IMR-90 (cell line): ENCODE measurements at regions not wholly inside any gene's neighbourhood (a gene's known extent, or its start where the extent isn't known, plus 50 kb on each side); places are given as distances from the start of the nearest gene placed in this dataset. TPM values are rescaled to one million over a fixed set of nuclear protein-coding genes. Genes with fewer than 3 reads are reported as not detected.

Source experiments
- ATAC-seq: fragments of 200-7000 bp; cut with Tn5 transposase; 2 replicates; pipeline ENCODE4 v1.9.1; 2020; ENCODE audit warnings: low read depth, mild to moderate bottlenecking, moderate library complexity
- BruUV-seq: library from RNA; stranded (reverse); fragments of 400-500 nt; replicated peaks from 2 replicates; lab custom pipeline; 2021; lab: Mats Ljungman, UMichigan
- CTCF ChIA-PET: fragments of 300-600 bp; formaldehyde crosslinking; extraction: SDS; loops from one replicate; lab custom pipeline; 2021; ENCODE audit warnings: antibody characterized with exemption; lab: Yijun Ruan, JAX
- POLR2A ChIA-PET: fragments of 300-600 bp; sonication (Branson Sonifier 250); formaldehyde crosslinking; loops from one replicate; lab custom pipeline; 2022; ENCODE audit warnings: antibody characterized with exemption; ENCODE audit not compliant: unreplicated experiment; lab: Charles Lee
- DNase-seq: peaks from one replicate; pipeline ENCODE4 v3.0.0; 2013
- H2AFZ ChIP-seq: replicated peaks from 2 replicates; pipeline ENCODE3; 2013; ENCODE audit warnings: low read length, mild to moderate bottlenecking; ENCODE audit not compliant: poor library complexity
- H2AK5ac ChIP-seq: 2 replicates; pipeline ENCODE4 v1.6.1; 2013; ENCODE audit warnings: low read depth, low read length, inconsistent platforms
- H2AK9ac ChIP-seq: replicated peaks from 2 replicates; pipeline ENCODE3; 2013; ENCODE audit warnings: mild to moderate bottlenecking, low read depth, low read length, moderate library complexity; ENCODE audit not compliant: poor library complexity
- H2BK120ac ChIP-seq: 2 replicates; pipeline ENCODE4 v1.6.1; 2013; ENCODE audit warnings: low read depth, low read length, inconsistent platforms
- H2BK15ac ChIP-seq: 3 replicates; pipeline ENCODE4 v1.6.1; 2013; ENCODE audit warnings: low read depth, low read length, inconsistent platforms
- H2BK20ac ChIP-seq: 2 replicates; pipeline ENCODE4 v1.6.1; 2013; ENCODE audit warnings: low read depth, mild to moderate bottlenecking, inconsistent platforms, low read length, moderate library complexity
- H2BK5ac ChIP-seq: 2 replicates; pipeline ENCODE4 v1.6.1; 2013; ENCODE audit warnings: mild to moderate bottlenecking, low read depth, low read length, inconsistent platforms; ENCODE audit not compliant: poor library complexity, severe bottlenecking
- H3K14ac ChIP-seq: replicated peaks from 2 replicates; pipeline ENCODE4 v1.6.1; 2013; ENCODE audit warnings: low read depth, low read length, inconsistent platforms
- H3K18ac ChIP-seq: 2 replicates; pipeline ENCODE4 v1.6.1; 2013; ENCODE audit warnings: low read depth, low read length, control low read depth
- H3K23ac ChIP-seq: 2 replicates; pipeline ENCODE4 v1.6.1; 2013; ENCODE audit warnings: low read depth, low read length, inconsistent platforms
- H3K27ac ChIP-seq: 2 replicates; pipeline ENCODE4 v1.5.1; 2013; ENCODE audit warnings: mild to moderate bottlenecking, control low read depth, low read length; ENCODE audit not compliant: insufficient read depth
- H3K27me3 ChIP-seq: 2 replicates; pipeline ENCODE4 v1.6.1; 2013; ENCODE audit warnings: low read length; ENCODE audit not compliant: control insufficient read depth, insufficient read depth
- H3K36me3 ChIP-seq: 2 replicates; pipeline ENCODE4 v1.6.1; 2013; ENCODE audit warnings: low read length, mixed read lengths; ENCODE audit not compliant: control insufficient read depth, insufficient read depth
- H3K4ac ChIP-seq: 2 replicates; pipeline ENCODE4 v1.6.1; 2013; ENCODE audit warnings: low read depth, low read length, inconsistent platforms
- H3K4me1 ChIP-seq: 2 replicates; pipeline ENCODE4 v1.6.1; 2013; ENCODE audit warnings: low read length, mixed read lengths; ENCODE audit not compliant: control insufficient read depth, insufficient read depth
- H3K4me2 ChIP-seq: 2 replicates; pipeline ENCODE4 v1.6.1; 2013; ENCODE audit warnings: low read depth, mild to moderate bottlenecking, control low read depth, low read length, moderate library complexity
- H3K4me3 ChIP-seq: 2 replicates; pipeline ENCODE4 v1.5.1; 2013; ENCODE audit warnings: low read depth, mild to moderate bottlenecking, control low read depth, low read length, moderate library complexity; ENCODE audit not compliant: insufficient read depth
- H3K56ac ChIP-seq: 2 replicates; pipeline ENCODE4 v1.6.1; 2013; ENCODE audit warnings: low read length, inconsistent platforms; ENCODE audit not compliant: insufficient read depth; ENCODE audit errors: extremely low read depth
- H3K79me1 ChIP-seq, 2 experiments: 2 replicates each; pipeline ENCODE4 v1.6.1; 2013; ENCODE audit warnings: low read length in 2 of 2, inconsistent platforms in 1 of 2, low read depth in 1 of 2
- H3K9ac ChIP-seq: 2 replicates; pipeline ENCODE4 v1.6.1; 2013; ENCODE audit warnings: low read depth, low read length, control low read depth
- H3K9me1 ChIP-seq: 2 replicates; pipeline ENCODE4 v1.6.1; 2013; ENCODE audit warnings: low read length, inconsistent platforms; ENCODE audit not compliant: insufficient read depth
- H3K9me3 ChIP-seq: 2 replicates; pipeline ENCODE4 v1.6.1; 2013; ENCODE audit warnings: low read length; ENCODE audit not compliant: control insufficient read depth, insufficient read depth
- H4K20me1 ChIP-seq: 2 replicates; pipeline ENCODE4 v1.6.1; 2013; ENCODE audit warnings: low read length, inconsistent platforms; ENCODE audit not compliant: insufficient read depth
- H4K5ac ChIP-seq: 2 replicates; pipeline ENCODE4 v1.6.1; 2013; ENCODE audit warnings: mild to moderate bottlenecking, low read depth, low read length, control low read depth
- H4K8ac ChIP-seq, 2 experiments: 2 replicates each; pipeline ENCODE4 v1.6.1; 2013; ENCODE audit warnings: low read depth in 2 of 2, low read length in 2 of 2, control low read depth in 1 of 2, inconsistent platforms in 1 of 2
- H4K91ac ChIP-seq: 2 replicates; pipeline ENCODE4 v1.6.1; 2013; ENCODE audit warnings: low read depth, low read length, inconsistent platforms; ENCODE audit not compliant: insufficient read depth
- CHD1 ChIP-seq: IDR thresholded peaks from 2 replicates; pipeline ENCODE4 v1.6.1; 2012; ENCODE audit warnings: low read depth, low read length, improper control_type of control experiment
- CTCF ChIP-seq: conservative IDR thresholded peaks from 2 replicates; pipeline ENCODE4 v1.5.1; 2012; ENCODE audit warnings: mild to moderate bottlenecking, low read depth, low read length, improper control_type of control experiment
- FOS ChIP-seq: fragments of 150-350 bp; IDR thresholded peaks from 2 replicates; pipeline ENCODE4 v1.6.1; 2016; ENCODE audit warnings: low read depth, low read length
- MAFK ChIP-seq: IDR thresholded peaks from 2 replicates; pipeline ENCODE4 v1.6.1; 2012; ENCODE audit warnings: low read depth, low read length, improper control_type of control experiment
- NFE2L2 ChIP-seq: fragments of 150-350 bp; IDR thresholded peaks from 2 replicates; pipeline ENCODE4 v1.6.1; 2016; ENCODE audit warnings: low read depth, mild to moderate bottlenecking, low read length
- RAD21 ChIP-seq: IDR thresholded peaks from 2 replicates; pipeline ENCODE4 v1.6.1; 2012; ENCODE audit warnings: low read length, improper control_type of control experiment
- RCOR1 ChIP-seq: IDR thresholded peaks from 2 replicates; pipeline ENCODE4 v1.6.1; 2012; ENCODE audit warnings: mild to moderate bottlenecking, low read length, improper control_type of control experiment; ENCODE audit not compliant: insufficient replicate concordance
- USF2 ChIP-seq: fragments of 150-350 bp; IDR thresholded peaks from 2 replicates; pipeline ENCODE4 v1.6.1; 2017; ENCODE audit warnings: mild to moderate bottlenecking, antibody characterized with exemption, low read length, low read depth
- WGBS, 2 experiments: methylation state at CpG; one replicate each; pipeline versions ENCODE4 v1.1.5 to v1.1.7; 2013; ENCODE audit warnings: missing lambda C conversion rate in 2 of 2; ENCODE audit not compliant: insufficient read length in 1 of 2; ENCODE audit errors: extremely low coverage in 2 of 2; 5-methylcytosine and 5-hydroxymethylcytosine counted together
- dilution Hi-C: fragments of 300-500 bp; cut with HindIII; formaldehyde crosslinking; loops from one replicate; pipeline ENCODE4 v1.14.3; 2018; ENCODE audit warnings: low sequenced_read_pairs; ENCODE audit not compliant: unreplicated experiment
- in situ Hi-C: fragments of 300-500 bp; cut with MboI; formaldehyde crosslinking; loops from 3 replicates; pipeline ENCODE4 v1.14.3; 2019; ENCODE audit warnings: low sequenced_read_pairs, inconsistent platforms, mixed read lengths
- intact Hi-C: fragments of 100-400 bp; cut with micrococcal nuclease; formaldehyde crosslinking; loops from 2 replicates; pipeline ENCODE4 v1.10.0; 2022
- microRNA-seq, 2 experiments: library from miRNA; stranded (forward) in 1 of 2; unstranded in 1 of 2; fragments of 10-50 nt in 1 of 2; fragments of <30 nt in 1 of 2; gene quantifications in 1 of 2; microRNA quantifications in 1 of 2; one replicate each; pipeline versions ENCODE3 to v1.1.0; 2013 to 2020; ENCODE audit not compliant: insufficient read depth in 1 of 2, insufficient read length in 1 of 2, unreplicated experiment in 1 of 2
- small RNA-seq, 5 experiments: library from RNA; depleted of rRNA; stranded (forward); fragments of <200 nt; gene quantifications; one replicate each; pipeline ENCODE3, GENCODE V24; 2012

- no peaks in the 10 kb centered on the region for H3K36me3 ChIP-seq
- H2BK120ac ChIP-seq = no peak overlapping the region
- no peak overlapping the region for H2AK9ac ChIP-seq
- no peak overlapping the region for H2BK5ac ChIP-seq
- H2BK20ac ChIP-seq = no peak overlapping the region
- in situ Hi-C loops = no loop called here
- H3K9ac ChIP-seq = no peak overlapping the region
- H3K27me3 ChIP-seq = no peaks in the 10 kb centered on the region
- H3K9me3 ChIP-seq = peaks cover 19% of the 10 kb centered on the region
- DNase-seq = no peak
- no peak overlapping the region for H2AK5ac ChIP-seq
- no peak for ATAC-seq
- dilution Hi-C loops = no loop called here
- TF ChIP-seq MAFK (no peak), CHD1 (no peak), FOS (no peak), USF2 (no peak), RCOR1 (no peak), NFE2L2 (no peak), RAD21 (no peak), CTCF (no peak)
- H2BK15ac ChIP-seq = no peak overlapping the region
- no peaks in the 10 kb centered on the region for H4K20me1 ChIP-seq
- ChIA-PET CTCF (no interaction called here), POLR2A (no interaction called here)
- H3K9me1 ChIP-seq = no peaks in the 10 kb centered on the region
- no peak overlapping the region for H3K23ac ChIP-seq
- no peak overlapping the region for H2AFZ ChIP-seq
- H3K18ac ChIP-seq = no peak overlapping the region
- no peak overlapping the region for H3K4me2 ChIP-seq
- H3K4me3 ChIP-seq = no peak overlapping the region
- no peaks in the 10 kb centered on the region for H3K79me1 ChIP-seq
- H3K27ac ChIP-seq = no peak overlapping the region
- H3K56ac ChIP-seq = no peak overlapping the region
- WGBS, 2 experiments = no CpG with 5 or more reads among the region's 5 CpGs
- no TSS peak for BruUV-seq
- intact Hi-C loops = no loop called here
- no peak overlapping the region for H3K14ac ChIP-seq
- H3K4ac ChIP-seq = no peak overlapping the region
- H4K8ac ChIP-seq = no peak overlapping the region
- H4K5ac ChIP-seq = no peak overlapping the region
- no peaks in the 10 kb centered on the region for H3K4me1 ChIP-seq
- no peak overlapping the region for H4K91ac ChIP-seq
These were observed 50.0 kb upstream of the ZNF716 start for GRCh38 chr7:57399972-57400371.

Small RNA genes in the stretch of these regions (microRNA-seq; reads per million reads assigned to microRNA genes)
- not detected for gene RNU7-157P (ENCODE audit: insufficient read depth, insufficient read length)

Small RNA genes in the stretch of these regions (small RNA-seq; reads per million reads assigned to genes)
- 0 to 12.0 (median 0.15) reads per million in 5 experiments for gene RNU7-157P
